A549 (cell line): ENCODE measurements at regions not wholly inside any gene's neighbourhood (a gene's known extent, or its start where the extent isn't known, plus 50 kb on each side); places are given as distances from the start of the nearest gene placed in this dataset.

Source experiments
- BCL3 ChIP-seq: fragments of >200 bp; sonication (Bioruptor Twin); formaldehyde crosslinking; IDR thresholded peaks from 3 replicates; pipeline ENCODE4 v1.6.1; 2016
- CTCF ChIP-seq: fragments of >200 bp; sonication (Bioruptor Twin); formaldehyde crosslinking; IDR thresholded peaks from 3 replicates; pipeline ENCODE4 v1.5.1; 2016
- EP300 ChIP-seq, 2 experiments: fragments of >200 bp; sonication (Bioruptor Twin); formaldehyde crosslinking; IDR thresholded peaks; 2 replicates in 1 of 2; 3 replicates in 1 of 2; pipeline ENCODE4 v1.6.1; 2016 to 2017
- FOXS1 ChIP-seq: fragments of 250-450 bp; sonication (Bioruptor Pico); IDR thresholded peaks from 2 replicates; pipeline ENCODE4 v1.5.0; 2020; ENCODE audit warnings: mild to moderate bottlenecking, moderate library complexity
- GATA3 ChIP-seq: IDR thresholded peaks from 2 replicates; pipeline ENCODE4 v1.6.1; 2012; ENCODE audit warnings: borderline replicate concordance
- KDM5A ChIP-seq: fragments of 200-600 bp; sonication (generic); IDR thresholded peaks from 2 replicates; pipeline ENCODE4 v1.6.1; 2016; ENCODE audit warnings: antibody characterized with exemption, mild to moderate bottlenecking
- POLR2A ChIP-seq: IDR thresholded peaks from 2 replicates; pipeline ENCODE4 v1.6.1; 2012; ENCODE audit warnings: mild to moderate bottlenecking, low read length
- POLR2AphosphoS2 ChIP-seq: conservative IDR thresholded peaks from 2 replicates; pipeline ENCODE4 v1.6.1; 2012; ENCODE audit warnings: low read length, improper control_type of control experiment, inconsistent platforms
- RARB ChIP-seq: fragments of 250-450 bp; sonication (Bioruptor Pico); IDR thresholded peaks from 2 replicates; pipeline ENCODE4 v1.8.0; 2021; ENCODE audit warnings: mild to moderate bottlenecking, moderate library complexity
- ZFP36 ChIP-seq: fragments of 450-650 bp; IDR thresholded peaks from 2 replicates; pipeline ENCODE4 v1.6.1; 2014; ENCODE audit warnings: borderline replicate concordance; ENCODE audit not compliant: partially characterized antibody

- TF ChIP-seq POLR2A (no peak), CTCF (no peak), FOXS1 (CRISPR knock-in tag) (no peak), KDM5A (no peak), BCL3 (no peak), ZFP36 (no peak), GATA3 (no peak), POLR2AphosphoS2 (no peak), RARB (no peak), EP300 (IDR thresholded peaks at IDR 0.05) (no peak)
These were observed 97.7 kb upstream of the CTDP1 start for GRCh38 chr18:79581911-79582310.
